ENCODE measurements at regions not wholly inside any gene's neighbourhood (a gene's known extent, or its start where the extent isn't known, plus 50 kb on each side); places are given as distances from the start of the nearest gene placed in this dataset.

- TF ChIP-seq MAX (IDR thresholded peaks at IDR 0.05) (no peak), TEAD4 (IDR thresholded peaks at IDR 0.05) (no peak), RAD21 (IDR thresholded peaks at IDR 0.05; ENCODE audit: low read depth) (no peak), NFIC (IDR thresholded peaks at IDR 0.05) (no peak), EGR1 (IDR thresholded peaks at IDR 0.05) (no peak), TAF1 (IDR thresholded peaks at IDR 0.05; ENCODE audit: low read depth) (no peak), REST (IDR thresholded peaks at IDR 0.05; ENCODE audit: low read depth) (no peak), FOXM1 (IDR thresholded peaks at IDR 0.05; ENCODE audit: borderline replicate concordance, low read depth) (no peak), EP300 (IDR thresholded peaks at IDR 0.05; ENCODE audit: borderline replicate concordance) (no peak), ZBTB7A (IDR thresholded peaks at IDR 0.05; ENCODE audit: low read depth) (no peak), YY1 (IDR thresholded peaks at IDR 0.05; ENCODE audit: low read depth) (no peak), USF1 (IDR thresholded peaks at IDR 0.05) (no peak), CREB1 (IDR thresholded peaks at IDR 0.05; ENCODE audit: low read depth) (no peak)
Observed at GRCh38 chr2:7722212-7722910, 805.1 kb downstream of the RNF144A start.

- TF ChIP-seq TCF12 (IDR thresholded peaks at IDR 0.05; ENCODE audit: low read depth) (no peak), MAX (IDR thresholded peaks at IDR 0.05) (no peak), RAD21 (IDR thresholded peaks at IDR 0.05; ENCODE audit: low read depth) (no peak), TEAD4 (IDR thresholded peaks at IDR 0.05) (no peak), EP300 (IDR thresholded peaks at IDR 0.05; ENCODE audit: borderline replicate concordance) (no peak), TAF1 (IDR thresholded peaks at IDR 0.05; ENCODE audit: low read depth) (no peak), CREB1 (IDR thresholded peaks at IDR 0.05; ENCODE audit: low read depth) (no peak), NFIC (IDR thresholded peaks at IDR 0.05) (no peak), EGR1 (IDR thresholded peaks at IDR 0.05) (no peak), USF1 (IDR thresholded peaks at IDR 0.05) (no peak), YY1 (IDR thresholded peaks at IDR 0.05; ENCODE audit: low read depth) (no peak)
Observed at GRCh38 chr2:7724336-7724735, 807.1 kb downstream of the RNF144A start.

GRCh38 chr2:7725171-7725849, 808.1 kb downstream of the RNF144A start:
- TF ChIP-seq TEAD4 (IDR thresholded peaks at IDR 0.05) (no peak), TAF1 (IDR thresholded peaks at IDR 0.05; ENCODE audit: low read depth) (no peak), MAX (IDR thresholded peaks at IDR 0.05) (no peak), CEBPB (IDR thresholded peaks at IDR 0.05) (no peak), ZBTB7A (IDR thresholded peaks at IDR 0.05; ENCODE audit: low read depth) (no peak), TCF12 (IDR thresholded peaks at IDR 0.05; ENCODE audit: low read depth) (no peak), USF1 (IDR thresholded peaks at IDR 0.05) (no peak), FOXM1 (IDR thresholded peaks at IDR 0.05; ENCODE audit: borderline replicate concordance, low read depth) (no peak), EGR1 (IDR thresholded peaks at IDR 0.05) (no peak), NFIC (IDR thresholded peaks at IDR 0.05) (no peak), REST (IDR thresholded peaks at IDR 0.05; ENCODE audit: low read depth) (no peak), CREB1 (IDR thresholded peaks at IDR 0.05; ENCODE audit: low read depth) (no peak), RAD21 (IDR thresholded peaks at IDR 0.05; ENCODE audit: low read depth) (no peak), EP300 (IDR thresholded peaks at IDR 0.05; ENCODE audit: borderline replicate concordance) (no peak), YY1 (IDR thresholded peaks at IDR 0.05; ENCODE audit: low read depth) (no peak)

GRCh38 chr2:7725850-7726242, 808.6 kb downstream of the RNF144A start:
- TF ChIP-seq USF1 (IDR thresholded peaks at IDR 0.05) = no peak
- no peak for TF ChIP-seq CEBPB (IDR thresholded peaks at IDR 0.05)
- TF ChIP-seq TEAD4 (IDR thresholded peaks at IDR 0.05) = no peak
- no peak for TF ChIP-seq EGR1 (IDR thresholded peaks at IDR 0.05)
- no peak for TF ChIP-seq TAF1 (IDR thresholded peaks at IDR 0.05; ENCODE audit: low read depth)
- no peak for TF ChIP-seq TCF12 (IDR thresholded peaks at IDR 0.05; ENCODE audit: low read depth)
- no peak for TF ChIP-seq REST (IDR thresholded peaks at IDR 0.05; ENCODE audit: low read depth)
- no peak for TF ChIP-seq CREB1 (IDR thresholded peaks at IDR 0.05; ENCODE audit: low read depth)
- TF ChIP-seq MAX (IDR thresholded peaks at IDR 0.05) = no peak
- no peak for TF ChIP-seq YY1 (IDR thresholded peaks at IDR 0.05; ENCODE audit: low read depth)
- TF ChIP-seq EP300 (IDR thresholded peaks at IDR 0.05; ENCODE audit: borderline replicate concordance) = no peak
- no peak for TF ChIP-seq FOXM1 (IDR thresholded peaks at IDR 0.05; ENCODE audit: borderline replicate concordance, low read depth)
- TF ChIP-seq ZBTB7A (IDR thresholded peaks at IDR 0.05; ENCODE audit: low read depth) = no peak
- TF ChIP-seq NFIC (IDR thresholded peaks at IDR 0.05) = no peak
- TF ChIP-seq RAD21 (IDR thresholded peaks at IDR 0.05; ENCODE audit: low read depth) = no peak
